ENCODE measurements at regions not wholly inside any gene's neighbourhood (a gene's known extent, or its start where the extent isn't known, plus 50 kb on each side); places are given as distances from the start of the nearest gene placed in this dataset.
A peak's percentile ranks its signal among the peaks of the same experiment; 100 is the strongest.

GRCh38 chr19:30778061-30778460, 405.9 kb downstream of the ZNF536 start:
- H3K36me3 ChIP-seq: no peaks in the 10 kb centered on the region
- H3K4me3 ChIP-seq: no peak overlapping the region
- no peaks in the 10 kb centered on the region for H3K4me1 ChIP-seq
- TF ChIP-seq, protein P1, sequence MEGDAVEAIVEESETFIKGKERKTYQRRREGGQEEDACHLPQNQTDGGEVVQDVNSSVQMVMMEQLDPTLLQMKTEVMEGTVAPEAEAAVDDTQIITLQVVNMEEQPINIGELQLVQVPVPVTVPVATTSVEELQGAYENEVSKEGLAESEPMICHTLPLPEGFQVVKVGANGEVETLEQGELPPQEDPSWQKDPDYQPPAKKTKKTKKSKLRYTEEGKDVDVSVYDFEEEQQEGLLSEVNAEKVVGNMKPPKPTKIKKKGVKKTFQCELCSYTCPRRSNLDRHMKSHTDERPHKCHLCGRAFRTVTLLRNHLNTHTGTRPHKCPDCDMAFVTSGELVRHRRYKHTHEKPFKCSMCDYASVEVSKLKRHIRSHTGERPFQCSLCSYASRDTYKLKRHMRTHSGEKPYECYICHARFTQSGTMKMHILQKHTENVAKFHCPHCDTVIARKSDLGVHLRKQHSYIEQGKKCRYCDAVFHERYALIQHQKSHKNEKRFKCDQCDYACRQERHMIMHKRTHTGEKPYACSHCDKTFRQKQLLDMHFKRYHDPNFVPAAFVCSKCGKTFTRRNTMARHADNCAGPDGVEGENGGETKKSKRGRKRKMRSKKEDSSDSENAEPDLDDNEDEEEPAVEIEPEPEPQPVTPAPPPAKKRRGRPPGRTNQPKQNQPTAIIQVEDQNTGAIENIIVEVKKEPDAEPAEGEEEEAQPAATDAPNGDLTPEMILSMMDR (IDR thresholded peaks at IDR 0.05): no peak
- no peak for DNase-seq (ENCODE audit: low spot score)
- no peaks in the 10 kb centered on the region for H3K9me3 ChIP-seq
- H3K27ac ChIP-seq: no peak overlapping the region
- H3K27me3 ChIP-seq: no peaks in the 10 kb centered on the region

GRCh38 chr19:30775956-30776355, 403.8 kb downstream of the ZNF536 start:
- Histone ChIP-seq H3K4me3 (no peak overlapping the region), H3K4me1 (no peaks in the 10 kb centered on the region), H3K27me3 (no peaks in the 10 kb centered on the region), H3K27ac (no peak overlapping the region), H3K9me3 (peaks cover 0 to 10% of the 10 kb centered on the region in 2 donors), H3K36me3 (no peaks in the 10 kb centered on the region)
- no peak for DNase-seq (ENCODE audit: low spot score)
- TF ChIP-seq, protein P1 (IDR thresholded peaks at IDR 0.05): no peak

DNA sequence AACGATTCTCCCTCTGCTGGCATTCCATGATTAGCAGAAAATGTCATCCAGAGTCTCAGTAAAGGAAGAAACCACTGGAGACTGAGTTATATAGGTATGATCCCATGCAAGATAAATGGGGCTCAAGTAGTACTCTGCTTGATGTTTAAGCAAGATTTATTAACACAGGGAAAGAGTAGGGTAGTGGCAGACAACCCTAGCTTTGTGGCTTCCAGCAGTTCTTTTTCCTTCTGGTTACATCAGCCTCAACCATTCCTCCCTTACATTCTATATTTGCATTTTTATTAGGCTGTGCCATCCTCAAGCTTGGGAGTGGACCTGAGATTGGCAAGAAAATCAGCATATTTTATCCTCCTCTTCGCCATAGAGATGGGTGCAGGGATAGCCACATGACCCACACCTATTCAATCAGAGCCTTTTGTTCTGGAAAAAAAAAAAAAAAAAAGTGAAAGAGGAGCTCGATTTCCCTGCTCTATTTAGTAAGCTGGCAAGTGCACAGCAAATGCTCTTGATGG, 402.1 kb downstream of the ZNF536 start:
- H3K27ac ChIP-seq: no peak overlapping the region
- TF ChIP-seq, protein P1 (IDR thresholded peaks at IDR 0.05): no peak
- no peaks in the 10 kb centered on the region for H3K36me3 ChIP-seq
- DNase-seq (ENCODE audit: low spot score): peak; percentile 11
- H3K4me3 ChIP-seq: no peak overlapping the region
- no peaks in the 10 kb centered on the region for H3K4me1 ChIP-seq
- peaks cover 0 to 12% of the 10 kb centered on the region in 2 donors for H3K9me3 ChIP-seq
- no peaks in the 10 kb centered on the region for H3K27me3 ChIP-seq

DNA sequence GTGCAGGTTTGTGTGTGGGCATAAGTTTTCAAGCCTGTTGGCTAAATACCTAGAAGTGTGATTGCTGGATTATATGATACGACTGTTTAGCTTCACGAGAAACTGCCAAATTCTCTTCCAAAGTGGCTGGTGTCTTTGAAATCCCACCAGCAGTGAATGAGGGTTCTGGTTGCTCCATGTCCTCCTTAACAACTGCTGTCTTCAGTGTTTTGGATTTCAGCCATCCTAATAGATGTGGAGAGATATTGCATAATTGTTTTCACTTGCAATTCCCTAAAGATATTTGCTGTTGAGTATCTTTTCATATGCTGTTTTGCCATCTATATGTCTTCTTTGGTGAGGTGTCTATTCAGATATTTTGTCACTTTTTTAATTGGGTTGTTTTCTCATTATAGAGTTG, 390.5 kb downstream of the ZNF536 start:
- TF ChIP-seq, protein P1 (IDR thresholded peaks at IDR 0.05): no peak
- Histone ChIP-seq H3K27me3 (no peaks in the 10 kb centered on the region), H3K36me3 (no peaks in the 10 kb centered on the region), H3K4me1 (no peaks in the 10 kb centered on the region), H3K9me3 (no peaks in the 10 kb centered on the region), H3K4me3 (no peak overlapping the region), H3K27ac (no peak overlapping the region)
- DNase-seq (ENCODE audit: low spot score): no peak

GRCh38 chr19:30760014-30760413, 387.8 kb downstream of the ZNF536 start:
- TF ChIP-seq, protein P1 (IDR thresholded peaks at IDR 0.05): no peak
- Histone ChIP-seq H3K27me3 (no peaks in the 10 kb centered on the region), H3K27ac (no peak overlapping the region), H3K9me3 (no peaks in the 10 kb centered on the region), H3K36me3 (no peaks in the 10 kb centered on the region), H3K4me1 (no peaks in the 10 kb centered on the region), H3K4me3 (no peak overlapping the region)
- peak; percentile 38 for DNase-seq (ENCODE audit: low spot score)

Measured in right atrium auricular region (tissue), 2 donors.